ENCODE measurements at regions not wholly inside any gene's neighbourhood (a gene's known extent, or its start where the extent isn't known, plus 50 kb on each side); places are given as distances from the start of the nearest gene placed in this dataset.
A peak's percentile ranks its signal among the peaks of the same experiment; 100 is the strongest.

DNA sequence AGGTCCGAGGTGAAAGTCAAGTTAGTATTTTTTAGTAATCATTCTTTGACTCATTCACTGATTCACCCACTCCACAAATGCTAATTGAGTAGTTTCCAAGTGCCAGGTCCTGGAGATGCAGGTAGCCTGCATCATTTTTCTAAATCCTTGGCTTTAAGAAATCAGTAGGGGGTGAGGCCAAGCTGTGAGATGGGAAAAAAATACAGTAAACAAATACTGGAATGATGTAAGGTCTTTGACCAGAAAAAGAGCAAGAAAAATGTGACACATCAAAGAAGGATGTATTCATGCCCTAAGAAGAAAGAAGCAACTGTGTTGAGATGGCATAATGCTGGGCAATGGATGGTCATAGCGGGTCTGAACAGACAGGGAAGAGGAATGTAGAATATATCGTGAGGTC lies 1386.6 kb downstream of the PCDH7 start:
- intact Hi-C loops (cut with DNase I): no loop called here
- H3K9ac ChIP-seq (ENCODE audit: low read length in 3 of 3): no peak overlapping the region
- no peaks in the 10 kb centered on the region for H3K4me1 ChIP-seq (ENCODE audit: control insufficient read depth in 2 of 3, insufficient read depth in 2 of 3, low read depth in 1 of 3, low read length in 3 of 3)
- TF ChIP-seq CTCF (IDR thresholded peaks at IDR 0.05; ENCODE audit: borderline replicate concordance, extremely low read depth, insufficient read depth): no peak
- DNase-seq (no peak), FAIRE-seq (no peak)
- H3K27me3 ChIP-seq (ENCODE audit: control insufficient read depth, insufficient read depth, low read length): no peaks in the 10 kb centered on the region
- H3K9me3 ChIP-seq (ENCODE audit: control insufficient read depth in 2 of 3, insufficient read depth in 1 of 3, low read length in 3 of 3): no peaks in the 10 kb centered on the region
- no peak overlapping the region for H3K4me3 ChIP-seq (ENCODE audit: low read length in 3 of 3)
- H3K27ac ChIP-seq (ENCODE audit: low read depth in 2 of 2, low read length in 2 of 2): no peak overlapping the region
- H3K36me3 ChIP-seq (ENCODE audit: control insufficient read depth in 2 of 3, insufficient read depth in 3 of 3, low read length in 3 of 3): no peaks in the 10 kb centered on the region

DNA sequence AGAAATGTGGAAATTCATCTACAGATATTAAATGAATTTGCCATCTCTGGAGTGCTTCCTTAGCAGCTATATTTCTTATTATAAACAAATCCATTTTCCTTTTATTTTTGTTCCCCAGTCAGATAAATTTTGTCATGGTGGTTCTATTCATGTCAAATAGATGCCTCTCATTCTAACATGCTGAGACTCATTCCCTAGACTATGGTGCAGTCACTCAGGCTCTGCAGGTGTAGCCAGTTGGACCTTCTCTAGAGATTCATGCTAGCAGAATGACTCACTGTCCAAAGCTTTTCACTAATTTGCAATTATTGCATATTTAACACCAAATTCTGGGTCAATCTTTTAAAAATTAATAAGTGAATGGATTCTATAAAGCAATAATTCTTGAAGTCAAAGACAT lies 1392.7 kb downstream of the PCDH7 start:
- no peak for TF ChIP-seq CTCF (IDR thresholded peaks at IDR 0.05; ENCODE audit: borderline replicate concordance, extremely low read depth, insufficient read depth)
- H3K9me3 ChIP-seq (ENCODE audit: control insufficient read depth in 2 of 3, insufficient read depth in 1 of 3, low read length in 3 of 3): no peaks in the 10 kb centered on the region
- no peak overlapping the region for H3K4me3 ChIP-seq (ENCODE audit: low read length in 3 of 3)
- no peaks in the 10 kb centered on the region for H3K27me3 ChIP-seq (ENCODE audit: control insufficient read depth, insufficient read depth, low read length)
- H3K27ac ChIP-seq (ENCODE audit: low read depth in 2 of 2, low read length in 2 of 2): no peak overlapping the region
- no peaks in the 10 kb centered on the region for H3K4me1 ChIP-seq (ENCODE audit: control insufficient read depth in 2 of 3, insufficient read depth in 2 of 3, low read depth in 1 of 3, low read length in 3 of 3)
- H3K9ac ChIP-seq (ENCODE audit: low read length in 3 of 3): no peak overlapping the region
- H3K36me3 ChIP-seq (ENCODE audit: control insufficient read depth in 2 of 3, insufficient read depth in 3 of 3, low read length in 3 of 3): no peaks in the 10 kb centered on the region
- FAIRE-seq (no peak), DNase-seq (no peak)
- intact Hi-C loops (cut with DNase I): no loop called here

DNA sequence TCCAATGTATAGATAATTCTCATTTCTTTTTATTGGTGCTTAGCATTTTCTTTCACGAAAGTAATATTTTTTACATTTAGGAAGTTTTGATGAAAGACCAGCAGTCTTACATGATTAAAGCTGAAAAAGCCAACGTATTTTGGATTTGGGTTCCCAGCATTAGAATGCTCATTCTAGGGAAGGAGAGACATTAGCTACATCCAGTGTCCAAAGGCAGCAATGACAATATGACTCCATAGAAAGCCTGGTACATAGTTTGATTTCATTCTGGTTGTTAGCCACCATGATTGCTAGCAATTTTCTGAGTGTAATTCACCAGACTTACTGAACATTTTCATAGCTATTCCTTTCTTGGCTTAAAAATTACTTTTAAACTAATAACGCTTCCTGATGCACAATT lies 1397.5 kb downstream of the PCDH7 start:
- no peaks in the 10 kb centered on the region for H3K27me3 ChIP-seq (ENCODE audit: control insufficient read depth, insufficient read depth, low read length)
- no peak for TF ChIP-seq CTCF (IDR thresholded peaks at IDR 0.05; ENCODE audit: borderline replicate concordance, extremely low read depth, insufficient read depth)
- no peak overlapping the region for H3K9ac ChIP-seq (ENCODE audit: low read length in 3 of 3)
- no peaks in the 10 kb centered on the region for H3K4me1 ChIP-seq (ENCODE audit: control insufficient read depth in 2 of 3, insufficient read depth in 2 of 3, low read depth in 1 of 3, low read length in 3 of 3)
- intact Hi-C loops (cut with DNase I): no loop called here
- FAIRE-seq (no peak), DNase-seq (peak in 1 of 5 donors; percentile 26)
- H3K4me3 ChIP-seq (ENCODE audit: low read length in 3 of 3): no peak overlapping the region
- no peak overlapping the region for H3K27ac ChIP-seq (ENCODE audit: low read depth in 2 of 2, low read length in 2 of 2)
- no peaks in the 10 kb centered on the region for H3K9me3 ChIP-seq (ENCODE audit: control insufficient read depth in 2 of 3, insufficient read depth in 1 of 3, low read length in 3 of 3)
- no peaks in the 10 kb centered on the region for H3K36me3 ChIP-seq (ENCODE audit: control insufficient read depth in 2 of 3, insufficient read depth in 3 of 3, low read length in 3 of 3)

DNA sequence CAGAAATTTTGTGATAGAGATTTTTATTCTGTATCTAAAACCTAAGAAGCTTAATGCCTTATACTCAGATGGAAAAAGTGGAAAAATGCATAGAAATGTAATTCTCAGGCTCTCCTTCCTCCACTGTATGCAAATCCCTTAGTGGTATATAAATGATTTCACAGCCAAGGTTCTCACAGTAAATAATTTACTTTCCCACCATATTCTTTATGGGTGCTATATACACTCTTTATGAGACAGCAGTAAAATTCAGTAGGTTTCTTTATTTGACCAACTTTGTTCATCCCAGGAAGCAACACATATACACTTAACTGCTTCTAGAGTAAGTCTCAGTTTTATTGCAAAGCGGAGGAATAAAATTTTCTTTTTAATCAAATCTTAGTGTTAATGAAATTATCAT lies 1399.7 kb downstream of the PCDH7 start:
- Histone ChIP-seq H3K9ac (ENCODE audit: low read length in 3 of 3) (no peak overlapping the region), H3K27ac (ENCODE audit: low read depth in 2 of 2, low read length in 2 of 2) (no peak overlapping the region), H3K36me3 (ENCODE audit: control insufficient read depth in 2 of 3, insufficient read depth in 3 of 3, low read length in 3 of 3) (no peaks in the 10 kb centered on the region), H3K27me3 (ENCODE audit: control insufficient read depth, insufficient read depth, low read length) (no peaks in the 10 kb centered on the region), H3K4me1 (ENCODE audit: control insufficient read depth in 2 of 3, insufficient read depth in 2 of 3, low read depth in 1 of 3, low read length in 3 of 3) (no peaks in the 10 kb centered on the region), H3K4me3 (ENCODE audit: low read length in 3 of 3) (no peak overlapping the region), H3K9me3 (ENCODE audit: control insufficient read depth in 2 of 3, insufficient read depth in 1 of 3, low read length in 3 of 3) (no peaks in the 10 kb centered on the region)
- intact Hi-C loops (cut with DNase I): no loop called here
- no peak for TF ChIP-seq CTCF (IDR thresholded peaks at IDR 0.05; ENCODE audit: borderline replicate concordance, extremely low read depth, insufficient read depth)
- FAIRE-seq: no peak
- DNase-seq: no peak

Measured in kidney (tissue), 13 donors.